GM12865 (cell line): ENCODE measurements at regions not wholly inside any gene's neighbourhood (a gene's known extent, or its start where the extent isn't known, plus 50 kb on each side); places are given as distances from the start of the nearest gene placed in this dataset.

Experiments
- DNase-seq: peaks from one replicate; pipeline ENCODE4 v3.0.0; 2010; ENCODE audit warnings: low read depth
- H3K4me3 ChIP-seq: 2 replicates; pipeline ENCODE4 v1.5.1; 2011; ENCODE audit warnings: mild to moderate bottlenecking, low read depth, low read length, control low read depth
- CTCF ChIP-seq: IDR thresholded peaks from 2 replicates; pipeline ENCODE4 v1.5.1; 2011; ENCODE audit warnings: low read length, control low read depth, low read depth, inconsistent platforms; ENCODE audit not compliant: insufficient read depth; ENCODE audit errors: missing control alignments

GRCh38 chr3:152050903-152051302, 177.5 kb downstream of the SUCNR1 start:
- no peak for TF ChIP-seq CTCF
- no peak for DNase-seq
- H3K4me3 ChIP-seq: no peak overlapping the region

GRCh38 chr3:152051501-152052404, 178.3 kb downstream of the SUCNR1 start:
- TF ChIP-seq CTCF: no peak
- DNase-seq: peak; percentile 36
- no peak overlapping the region for H3K4me3 ChIP-seq

GRCh38 chr3:152053866-152054265, 180.4 kb downstream of the SUCNR1 start:
- no peak overlapping the region for H3K4me3 ChIP-seq
- no peak for TF ChIP-seq CTCF
- DNase-seq: no peak

- no peak for TF ChIP-seq CTCF
- H3K4me3 ChIP-seq: no peak overlapping the region
- peak; percentile 27 for DNase-seq
Measured at GRCh38 chr3:152054315-152054714, 180.9 kb downstream of the SUCNR1 start.

GRCh38 chr3:152056073-152056472, 182.6 kb downstream of the SUCNR1 start:
- TF ChIP-seq CTCF: no peak
- DNase-seq: no peak
- H3K4me3 ChIP-seq: no peak overlapping the region

- TF ChIP-seq CTCF: no peak
- DNase-seq: no peak
- no peak overlapping the region for H3K4me3 ChIP-seq
Measured at GRCh38 chr3:152056481-152056880, 183.0 kb downstream of the SUCNR1 start.

- TF ChIP-seq CTCF: no peak
- no peak for DNase-seq
- no peak overlapping the region for H3K4me3 ChIP-seq
Measured at GRCh38 chr3:152056987-152057386, 183.5 kb downstream of the SUCNR1 start.
